ENCODE measurements at regions not wholly inside any gene's neighbourhood (a gene's known extent, or its start where the extent isn't known, plus 50 kb on each side); places are given as distances from the start of the nearest gene placed in this dataset.

DNA sequence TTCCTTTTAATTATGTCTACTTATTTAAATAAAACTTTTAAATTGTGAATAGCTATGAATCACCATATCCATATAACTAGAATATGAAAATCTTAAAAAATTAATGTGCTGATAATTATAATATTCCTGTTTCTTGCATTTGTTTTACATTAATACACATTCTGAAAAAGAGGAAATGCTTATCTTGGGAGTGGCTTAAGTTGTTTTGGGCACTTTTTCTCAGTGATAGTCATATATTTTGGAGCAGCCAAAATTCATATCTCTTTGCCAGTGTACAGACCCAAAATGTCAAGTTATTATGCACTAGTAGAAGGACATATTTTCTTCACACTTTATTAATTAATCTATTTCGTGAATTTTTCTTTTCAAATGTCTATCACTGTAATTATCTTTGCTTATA lies 838.5 kb downstream of the USP25 start:
- DNase-seq: no peak

- DNase-seq: no peak
These were observed 838.9 kb downstream of the USP25 start for GRCh38 chr21:16568661-16569060.

DNA sequence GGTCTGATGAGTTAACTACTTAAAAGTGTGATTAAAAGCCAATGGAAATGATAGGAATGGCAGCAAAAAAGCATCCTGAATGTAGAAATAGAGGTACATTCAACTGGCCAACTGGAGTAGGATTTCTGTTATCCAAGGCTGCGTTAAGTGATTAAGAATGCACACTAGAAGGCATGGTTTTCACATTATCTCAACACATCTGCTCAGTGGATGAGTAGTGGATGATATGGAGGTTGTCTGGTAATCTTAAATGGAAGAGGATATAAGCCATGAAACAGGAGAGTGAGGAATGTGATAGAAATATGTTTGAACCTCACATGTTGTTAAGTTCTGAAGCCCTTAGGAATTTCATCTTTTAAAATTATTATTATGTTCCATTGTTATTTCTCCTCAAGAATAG lies 839.9 kb downstream of the USP25 start:
- no peak for DNase-seq

- DNase-seq: no peak
These were observed 840.4 kb downstream of the USP25 start for GRCh38 chr21:16570171-16570570.

DNA sequence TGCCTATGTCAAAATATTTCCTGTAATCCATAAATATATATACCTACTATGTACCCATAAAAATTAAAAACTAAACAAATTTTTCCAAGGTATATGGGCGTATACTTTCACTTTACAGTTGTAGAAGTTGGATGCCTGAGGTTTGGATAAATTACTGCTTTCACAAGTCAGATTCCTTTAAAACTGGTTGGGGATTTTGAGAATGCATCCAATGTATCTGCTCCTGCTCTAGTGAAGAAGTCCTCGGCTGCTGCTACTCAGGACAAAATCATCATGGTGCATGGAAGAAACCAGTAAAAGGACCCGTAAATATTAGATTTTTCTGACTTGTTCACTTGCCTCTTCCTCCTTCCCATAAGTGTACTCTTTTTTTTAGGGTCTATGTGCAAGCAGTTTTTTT lies 841.1 kb downstream of the USP25 start:
- DNase-seq: no peak

DNA sequence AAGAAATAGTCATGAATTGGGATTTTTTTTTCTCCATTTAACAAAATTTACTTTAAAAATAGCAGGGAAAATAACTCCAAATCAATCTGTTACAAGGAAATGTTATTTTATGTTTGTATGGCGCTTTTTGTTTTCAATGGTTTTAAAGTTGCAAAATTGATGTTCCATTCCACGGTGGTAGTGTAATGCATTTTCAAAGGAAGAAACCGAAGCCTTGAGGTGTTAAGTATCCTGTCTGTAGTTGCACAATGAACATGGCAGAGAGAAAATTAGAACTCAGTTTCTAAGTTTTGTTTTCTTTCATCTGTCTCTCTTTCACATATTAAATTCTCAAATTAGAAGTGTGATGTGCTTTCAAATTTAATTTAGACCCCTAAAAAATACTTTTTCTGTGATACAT lies 841.8 kb downstream of the USP25 start:
- DNase-seq: no peak

DNA sequence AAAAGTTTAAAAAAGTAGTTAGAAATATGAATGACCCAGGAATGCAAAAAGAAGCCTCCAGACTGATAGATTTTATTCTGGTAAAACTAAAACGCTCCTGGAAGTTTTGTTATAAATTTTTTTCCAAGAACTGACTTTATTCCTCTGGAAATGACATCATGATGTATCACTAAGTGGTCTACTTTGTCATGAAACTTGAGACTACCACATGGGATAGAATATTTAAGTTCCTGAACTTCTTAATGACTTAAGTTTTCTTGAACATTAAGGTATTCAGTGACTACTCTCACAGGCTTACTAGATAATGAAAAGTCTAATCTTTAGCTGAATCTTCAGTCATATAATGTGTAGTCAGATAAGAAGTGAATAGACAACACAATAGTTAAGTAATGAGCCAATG lies 842.2 kb downstream of the USP25 start:
- no peak for DNase-seq

GRCh38 chr21:16573578-16573977 lies 843.8 kb downstream of the USP25 start:
- no peak for DNase-seq

- no peak for DNase-seq
These were observed 848.2 kb downstream of the USP25 start for GRCh38 chr21:16577975-16578374.

DNA sequence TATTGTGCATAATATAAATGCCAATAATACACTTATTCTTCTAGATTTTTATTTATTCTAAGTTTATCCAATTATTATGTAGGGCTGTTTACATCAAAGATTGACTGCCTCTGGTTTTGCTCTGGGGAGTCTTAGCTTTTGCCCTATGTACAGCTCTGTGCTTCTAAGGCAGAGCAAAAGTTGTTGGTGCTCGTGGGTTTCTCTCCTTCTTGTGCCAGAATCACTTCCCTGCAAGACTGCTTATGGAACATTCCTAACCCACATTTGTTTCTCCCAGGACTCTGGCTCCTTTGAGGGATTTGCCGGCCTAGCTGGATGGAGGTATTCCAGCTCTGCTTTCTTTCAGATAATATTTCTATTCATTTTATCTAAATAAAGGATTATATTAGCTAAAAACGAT lies 849.1 kb downstream of the USP25 start:
- DNase-seq: no peak

DNA sequence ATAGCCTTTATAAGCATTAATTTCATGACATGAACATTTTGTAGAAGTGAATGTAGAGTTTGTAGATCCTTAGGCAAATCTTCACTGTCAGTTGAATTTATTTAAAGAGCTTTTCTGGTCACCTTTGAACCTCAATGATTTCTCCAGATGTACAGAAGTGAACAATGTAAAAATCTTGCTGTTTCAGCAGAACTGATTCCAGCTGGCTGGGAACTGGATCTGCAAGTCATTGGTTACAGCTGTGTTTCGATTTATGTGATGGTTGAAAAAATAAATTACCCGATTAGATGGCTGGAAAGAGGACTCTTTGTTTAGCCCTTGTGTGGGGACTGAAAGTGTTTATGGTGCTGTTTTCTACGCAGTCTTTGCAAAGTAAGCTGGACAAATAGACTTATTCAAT lies 849.8 kb downstream of the USP25 start:
- no peak for DNase-seq

DNA sequence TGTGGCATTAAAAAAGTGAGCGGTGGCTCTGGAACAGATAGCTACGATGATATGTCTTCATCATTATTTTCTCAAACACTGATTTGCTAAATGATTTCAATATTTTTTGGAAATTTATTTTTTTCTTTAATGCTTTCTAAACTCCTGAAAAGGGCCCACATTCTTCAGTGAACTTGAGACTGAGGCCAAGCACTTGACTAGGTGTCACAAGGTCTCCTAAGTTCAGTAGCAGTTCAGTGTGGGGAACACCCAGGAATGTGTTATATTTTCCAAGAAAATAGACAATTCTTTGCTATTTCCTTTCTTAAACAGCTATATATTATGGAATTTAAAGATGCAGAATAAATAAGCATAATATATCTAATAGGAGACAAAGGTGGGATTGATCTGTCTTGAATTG lies 850.9 kb downstream of the USP25 start:
- no peak for DNase-seq

GRCh38 chr21:16583556-16583955 lies 853.8 kb downstream of the USP25 start:
- DNase-seq: no peak

DNA sequence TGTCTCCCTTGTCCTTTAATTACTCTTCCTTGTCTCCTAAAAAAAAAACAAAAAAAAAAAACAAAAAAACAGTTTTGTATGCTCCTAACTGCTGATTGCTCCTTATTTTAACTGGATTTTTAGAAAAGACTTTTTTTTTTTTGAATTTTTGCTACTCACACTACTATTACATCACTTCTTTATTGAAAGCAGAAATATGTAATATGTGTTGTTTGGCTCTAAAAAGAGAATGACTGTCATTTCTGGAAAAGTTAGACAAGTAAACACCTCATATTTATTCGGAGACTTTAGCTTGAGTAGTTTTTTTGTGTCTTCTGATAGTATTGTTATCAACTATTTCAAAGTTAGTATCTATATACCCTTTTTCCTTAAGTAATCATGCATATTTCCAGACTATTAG lies 855.0 kb downstream of the USP25 start:
- DNase-seq: no peak

- no peak for DNase-seq
These were observed 856.1 kb downstream of the USP25 start for GRCh38 chr21:16585896-16586295.

- DNase-seq: no peak
These were observed 857.4 kb downstream of the USP25 start for GRCh38 chr21:16587141-16587581.

- no peak for DNase-seq
These were observed 858.0 kb downstream of the USP25 start for GRCh38 chr21:16587681-16588375.

DNA sequence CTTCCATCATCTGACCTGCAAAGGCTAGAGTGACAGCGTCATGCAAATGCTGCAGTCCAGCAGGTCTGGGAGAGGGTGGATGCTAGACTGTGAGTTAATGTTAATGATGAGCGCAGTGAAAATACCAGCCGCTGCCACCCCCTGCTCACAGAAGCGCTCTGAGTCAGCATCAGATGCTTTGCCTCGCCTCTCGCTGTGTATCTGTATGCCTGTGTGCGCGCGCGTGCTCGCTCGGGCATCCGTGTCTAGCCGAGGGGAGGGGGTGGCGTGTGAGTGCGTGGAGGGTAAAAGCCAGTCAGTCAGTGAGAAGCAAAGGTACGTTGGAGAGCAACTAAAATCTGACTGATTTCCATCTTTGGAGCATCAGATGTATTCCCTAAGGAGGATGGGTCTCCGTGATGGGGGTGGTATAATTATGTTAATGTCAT lies 858.7 kb downstream of the USP25 start:
- DNase-seq: no peak

GRCh38 chr21:16589006-16589898 lies 859.5 kb downstream of the USP25 start:
- no peak for DNase-seq

DNA sequence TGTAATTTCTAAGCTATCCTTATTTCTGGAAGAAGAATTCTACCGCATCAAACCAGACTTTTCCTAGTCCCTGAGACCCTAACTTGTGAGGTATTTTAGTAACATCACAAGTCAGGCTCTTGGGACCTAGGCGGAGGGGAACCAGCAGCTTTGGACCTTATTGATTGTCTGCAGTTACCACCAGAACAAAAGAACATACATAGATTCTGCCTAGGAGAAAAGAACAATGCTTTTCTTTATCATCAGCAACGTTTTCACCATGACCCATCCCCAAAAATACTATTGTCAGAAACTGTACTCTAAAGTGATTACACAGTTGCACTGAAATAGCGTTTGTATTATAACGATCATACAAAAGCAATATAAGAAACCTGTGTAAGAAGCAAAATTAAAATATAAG lies 860.4 kb downstream of the USP25 start:
- DNase-seq: no peak

DNA sequence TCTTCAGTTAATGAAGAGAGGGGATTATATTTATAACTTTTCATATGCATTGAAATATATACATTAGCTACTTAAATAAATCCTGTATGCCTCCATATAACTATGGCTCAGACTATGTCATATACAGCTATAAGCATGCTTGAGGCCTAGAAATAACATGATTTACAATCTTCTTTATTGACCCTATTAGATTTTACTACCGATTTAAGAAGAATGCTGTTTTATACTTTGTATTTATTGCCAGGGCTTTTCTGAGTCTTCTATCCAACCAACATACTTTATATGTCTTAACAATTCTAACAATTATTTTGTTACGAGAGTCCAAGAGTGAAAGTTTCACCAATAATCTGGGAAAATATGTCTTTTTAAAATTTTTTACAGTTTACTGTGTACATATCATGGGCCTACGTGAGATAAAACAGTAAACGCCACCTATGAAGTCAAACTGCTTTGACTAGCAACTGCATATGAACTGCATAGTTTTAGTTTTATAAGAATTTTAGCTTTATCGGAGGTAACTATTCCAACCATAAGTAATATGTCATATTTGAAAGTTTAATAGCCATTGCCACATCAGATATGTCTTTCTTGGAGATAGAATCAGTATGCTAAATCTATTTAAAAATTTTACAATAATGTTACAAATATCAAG lies 861.0 kb downstream of the USP25 start:
- DNase-seq: no peak

DNA sequence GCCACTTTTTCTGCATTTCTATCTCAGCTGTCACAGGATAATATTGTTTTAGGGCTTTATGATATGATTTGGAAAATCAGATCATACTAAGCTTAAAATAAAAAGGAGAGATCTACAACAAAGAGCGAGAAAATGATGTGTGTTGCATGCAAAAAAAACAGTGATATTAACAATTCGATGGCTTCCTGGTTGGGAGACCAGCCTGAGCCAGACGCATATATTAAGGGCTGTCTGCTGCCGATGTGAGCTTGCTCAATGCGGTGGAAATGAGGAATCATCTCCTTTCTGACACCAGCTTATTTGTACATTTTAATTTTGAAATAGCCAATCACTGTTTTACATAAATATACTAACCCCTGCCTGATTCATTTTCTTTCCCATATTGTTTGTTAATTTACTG lies 862.6 kb downstream of the USP25 start:
- no peak for DNase-seq

- DNase-seq: no peak
These were observed 864.4 kb downstream of the USP25 start for GRCh38 chr21:16594191-16594590.

DNA sequence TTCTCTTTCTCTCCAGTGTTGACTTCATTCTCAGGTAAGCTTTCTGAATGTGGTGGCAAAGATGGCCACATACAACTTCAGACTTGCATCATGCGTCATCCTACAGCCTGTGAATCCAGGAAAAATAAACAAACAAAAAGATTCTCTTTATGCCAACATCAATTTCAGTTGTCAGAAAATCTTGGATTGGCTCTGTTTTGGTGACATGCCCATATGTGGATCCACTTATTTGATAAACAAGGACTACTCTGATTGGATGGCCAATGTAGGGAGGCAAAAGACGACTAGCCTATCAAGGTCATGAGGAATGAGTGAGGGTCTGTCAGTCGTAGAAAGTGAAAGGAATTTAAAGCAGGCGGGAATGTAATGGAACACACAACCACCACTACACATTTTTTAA lies 866.6 kb downstream of the USP25 start:
- DNase-seq: no peak

All from activated CD4-positive, alpha-beta T cell treated with anti-CD3 and anti-CD28 coated beads for 48 hours (primary cell).